Testis (tissue), 2 donors: ENCODE measurements at regions not wholly inside any gene's neighbourhood (a gene's known extent, or its start where the extent isn't known, plus 50 kb on each side); places are given as distances from the start of the nearest gene placed in this dataset.

ENCODE experiments used
- POLR2A ChIP-seq: fragments of 450-650 bp; IDR thresholded peaks from one replicate; pipeline ENCODE4 v1.6.1; 2017; ENCODE audit warnings: antibody characterized with exemption, mild to moderate bottlenecking, moderate library complexity
- TF ChIP-seq, protein P1 (sequence below), 3 experiments: fragments of 450-650 bp in 2 of 3; fragments of 200-600 bp in 1 of 3; sonication (generic) in 1 of 3; IDR thresholded peaks; one replicate each; pipeline ENCODE4 v1.5.1; 2016 to 2019; ENCODE audit warnings: antibody characterized with exemption in 3 of 3, mild to moderate bottlenecking in 2 of 3, moderate library complexity in 1 of 3

DNA sequence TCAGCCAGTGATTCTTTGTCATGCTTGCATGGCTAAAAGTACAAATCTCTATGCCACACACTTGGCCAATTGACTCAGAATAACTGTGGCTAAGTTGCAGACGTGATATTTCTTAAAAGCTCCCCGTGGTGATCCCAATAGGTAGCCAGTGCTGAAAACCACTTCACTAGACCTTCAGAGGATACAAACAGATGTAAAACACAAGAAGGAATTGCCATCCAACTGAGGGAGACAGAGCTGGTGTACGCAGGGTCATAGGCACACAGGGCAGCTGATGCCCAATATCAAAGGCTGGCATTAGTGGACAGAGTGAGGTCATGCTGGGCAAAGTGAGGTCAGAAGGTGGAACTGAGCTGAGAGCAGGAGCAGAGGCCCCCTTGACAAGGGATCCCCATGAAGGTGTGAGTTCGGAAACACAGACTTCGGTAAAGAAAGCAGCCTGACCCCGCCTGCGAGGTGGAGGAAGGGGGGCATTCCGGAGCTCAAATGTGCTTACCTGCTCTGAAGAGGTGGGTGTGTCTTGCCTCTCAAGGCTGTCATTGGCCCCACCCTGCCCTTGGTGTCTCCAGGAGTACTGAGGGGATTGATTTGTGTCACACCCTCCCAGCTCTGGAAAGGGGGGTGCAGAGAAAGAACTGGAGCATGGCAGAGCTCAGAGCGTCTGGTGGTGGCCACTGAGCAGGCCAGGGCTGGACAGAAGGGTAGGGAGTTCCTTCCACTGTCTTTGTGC, 344.9 kb upstream of the B3GAT1 start:
- TF ChIP-seq, protein P1, sequence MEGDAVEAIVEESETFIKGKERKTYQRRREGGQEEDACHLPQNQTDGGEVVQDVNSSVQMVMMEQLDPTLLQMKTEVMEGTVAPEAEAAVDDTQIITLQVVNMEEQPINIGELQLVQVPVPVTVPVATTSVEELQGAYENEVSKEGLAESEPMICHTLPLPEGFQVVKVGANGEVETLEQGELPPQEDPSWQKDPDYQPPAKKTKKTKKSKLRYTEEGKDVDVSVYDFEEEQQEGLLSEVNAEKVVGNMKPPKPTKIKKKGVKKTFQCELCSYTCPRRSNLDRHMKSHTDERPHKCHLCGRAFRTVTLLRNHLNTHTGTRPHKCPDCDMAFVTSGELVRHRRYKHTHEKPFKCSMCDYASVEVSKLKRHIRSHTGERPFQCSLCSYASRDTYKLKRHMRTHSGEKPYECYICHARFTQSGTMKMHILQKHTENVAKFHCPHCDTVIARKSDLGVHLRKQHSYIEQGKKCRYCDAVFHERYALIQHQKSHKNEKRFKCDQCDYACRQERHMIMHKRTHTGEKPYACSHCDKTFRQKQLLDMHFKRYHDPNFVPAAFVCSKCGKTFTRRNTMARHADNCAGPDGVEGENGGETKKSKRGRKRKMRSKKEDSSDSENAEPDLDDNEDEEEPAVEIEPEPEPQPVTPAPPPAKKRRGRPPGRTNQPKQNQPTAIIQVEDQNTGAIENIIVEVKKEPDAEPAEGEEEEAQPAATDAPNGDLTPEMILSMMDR (IDR thresholded peaks at IDR 0.05): no peak
- TF ChIP-seq POLR2A: no peak
